NAMALWA (cell line): ENCODE measurements at regions not wholly inside any gene's neighbourhood (a gene's known extent, or its start where the extent isn't known, plus 50 kb on each side); places are given as distances from the start of the nearest gene placed in this dataset.
"Not testable (repeated sequence)": the region's sequence is repeated elsewhere in the genome, so short reads cannot be mapped to it uniquely, and the experiment has no call there.

Source experiments
- DNase-seq: peaks from one replicate; pipeline ENCODE4 v3.0.0-alpha.2; 2015; ENCODE audit warnings: low spot score

DNA sequence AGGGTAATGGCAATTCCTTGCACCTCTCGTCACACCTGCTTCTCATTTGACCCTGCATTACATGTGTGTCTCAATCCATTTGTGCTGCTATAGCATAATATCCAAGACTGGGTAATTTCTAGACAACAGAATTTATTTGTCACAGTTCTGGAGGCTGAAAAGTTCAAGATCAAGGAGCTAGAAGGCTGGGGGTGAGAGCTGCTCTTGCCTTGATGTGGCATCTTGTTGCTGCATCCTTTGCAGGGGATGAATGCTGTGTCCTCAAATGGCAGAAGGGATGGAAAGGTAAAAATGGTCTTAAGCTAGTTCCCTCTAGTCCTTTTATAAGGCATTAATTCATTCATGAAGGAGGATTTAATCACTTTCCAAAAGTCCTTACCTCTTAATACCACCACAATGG is 323.7 kb upstream of the RPS23 start:
- no peak for DNase-seq

GRCh38 chr5:82601077-82601476 is 322.9 kb upstream of the RPS23 start:
- DNase-seq = no peak

GRCh38 chr5:82599692-82600091 is 321.5 kb upstream of the RPS23 start:
- no peak for DNase-seq

GRCh38 chr5:82599030-82599429 is 320.9 kb upstream of the RPS23 start:
- no peak for DNase-seq

DNA sequence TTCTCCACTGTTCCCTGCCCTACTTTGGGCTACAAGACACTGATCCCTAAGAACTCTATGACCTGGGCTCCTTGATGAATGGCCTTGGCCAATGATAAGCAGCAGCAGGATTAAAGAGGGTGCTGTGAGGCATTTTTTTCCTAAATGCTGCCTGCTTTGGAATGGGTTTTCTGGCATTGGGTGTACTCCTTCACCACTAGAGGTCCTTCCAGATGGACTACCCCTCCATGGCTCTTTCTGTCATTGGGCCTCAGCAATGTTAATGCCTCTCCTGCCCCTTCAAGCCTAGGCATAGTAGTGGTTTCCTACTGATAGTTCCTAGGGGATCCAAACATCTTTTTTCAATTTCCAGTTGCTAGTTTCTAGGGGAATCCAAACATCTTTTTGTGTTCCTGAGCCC is 319.3 kb upstream of the RPS23 start:
- DNase-seq = peak; percentile 17

- no peak for DNase-seq
Observed at GRCh38 chr5:82596451-82596850, 318.3 kb upstream of the RPS23 start.

DNA sequence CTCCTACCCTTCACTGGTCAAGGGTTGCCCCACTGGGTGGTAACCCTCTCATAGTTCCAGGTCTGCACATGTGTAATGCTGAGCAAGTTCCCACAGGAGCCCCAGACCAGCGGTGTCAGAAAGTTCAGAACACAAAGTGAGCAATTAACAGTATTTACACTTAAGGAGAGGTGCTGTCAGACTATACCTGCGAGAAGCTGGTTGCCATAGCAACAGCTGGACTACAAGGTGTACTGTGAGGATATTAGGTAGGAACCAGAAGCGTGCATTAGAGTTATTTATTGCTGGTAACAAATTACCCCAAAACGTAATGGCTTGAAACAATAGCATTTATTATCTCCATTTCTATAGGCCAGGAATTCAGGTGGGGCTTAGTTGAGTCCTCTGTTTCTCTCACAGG is 317.0 kb upstream of the RPS23 start:
- no peak for DNase-seq

DNA sequence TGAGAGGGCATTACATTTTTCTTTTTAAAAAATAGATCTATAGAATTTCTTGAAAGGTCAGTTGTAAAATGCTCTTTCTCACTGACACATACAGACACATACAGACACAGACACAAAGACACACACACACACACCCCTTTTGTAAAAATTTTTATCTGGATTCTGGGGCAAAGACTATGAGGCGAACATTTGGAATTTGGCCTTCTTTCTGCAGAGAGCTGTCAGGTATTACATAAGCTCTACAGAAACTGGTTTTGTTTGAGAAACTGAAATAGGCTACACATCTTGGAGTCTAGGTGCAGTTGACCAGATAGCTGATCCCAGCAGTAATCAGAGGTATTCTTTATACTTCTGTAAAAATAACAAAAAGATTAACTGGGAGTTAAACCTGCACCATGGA is 315.9 kb upstream of the RPS23 start:
- DNase-seq = no peak

GRCh38 chr5:82593481-82593880 is 315.3 kb upstream of the RPS23 start:
- DNase-seq = no peak

- no peak for DNase-seq
Observed at GRCh38 chr5:82591021-82591515, 312.9 kb upstream of the RPS23 start.

DNA sequence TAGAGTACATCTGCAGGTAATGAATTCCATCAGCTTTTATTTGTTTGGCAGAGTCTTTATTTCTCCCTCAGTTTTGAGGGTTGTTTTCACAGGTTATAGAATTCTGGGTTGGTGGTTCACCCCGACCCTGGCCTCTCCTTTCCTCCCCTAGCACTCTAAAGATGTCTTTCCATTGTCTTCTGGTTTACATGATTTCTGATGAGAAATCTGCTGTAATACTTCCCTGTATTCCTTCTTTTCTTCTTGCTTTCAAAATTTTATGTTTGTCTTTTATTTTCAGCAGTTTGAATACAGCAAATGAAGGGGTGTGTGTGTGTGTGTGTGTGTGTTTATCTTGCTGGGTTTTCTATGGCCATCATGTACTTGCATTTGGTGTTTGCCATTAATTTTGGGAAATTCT is 312.0 kb upstream of the RPS23 start:
- DNase-seq = no peak

DNA sequence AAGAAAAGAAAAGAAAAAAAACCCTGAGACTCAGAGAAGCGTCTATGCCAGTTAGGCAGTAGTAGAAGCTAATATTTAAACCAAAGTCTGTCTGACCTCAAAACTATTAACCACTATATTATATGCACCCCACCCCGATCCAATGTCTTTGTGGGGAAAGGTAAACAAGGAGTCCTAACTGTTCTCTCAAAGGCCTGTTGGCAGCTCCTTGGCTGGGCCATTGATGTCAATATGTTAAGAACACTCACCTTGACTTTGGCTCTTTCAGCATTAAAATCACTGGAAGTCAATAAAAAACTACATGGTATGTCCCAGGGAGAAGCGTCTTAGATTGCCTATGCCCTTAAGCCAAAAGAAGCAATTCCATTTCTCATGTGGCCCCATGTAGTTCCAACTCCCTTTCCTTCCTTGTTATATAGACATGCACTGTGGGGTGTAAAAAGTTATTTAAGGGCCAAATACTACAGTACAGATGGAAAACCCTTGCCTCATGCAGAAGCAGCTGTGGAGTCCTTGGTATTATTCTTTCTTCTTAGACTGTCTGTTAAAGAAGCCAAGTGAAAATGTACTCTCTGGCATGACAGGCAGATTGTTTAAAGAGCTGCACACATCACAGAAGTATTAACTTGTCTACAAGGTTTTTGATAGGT is 308.6 kb upstream of the RPS23 start:
- no peak for DNase-seq

GRCh38 chr5:82586181-82586580 is 308.0 kb upstream of the RPS23 start:
- no peak for DNase-seq

GRCh38 chr5:82584631-82585030 is 306.5 kb upstream of the RPS23 start:
- DNase-seq = no peak

DNA sequence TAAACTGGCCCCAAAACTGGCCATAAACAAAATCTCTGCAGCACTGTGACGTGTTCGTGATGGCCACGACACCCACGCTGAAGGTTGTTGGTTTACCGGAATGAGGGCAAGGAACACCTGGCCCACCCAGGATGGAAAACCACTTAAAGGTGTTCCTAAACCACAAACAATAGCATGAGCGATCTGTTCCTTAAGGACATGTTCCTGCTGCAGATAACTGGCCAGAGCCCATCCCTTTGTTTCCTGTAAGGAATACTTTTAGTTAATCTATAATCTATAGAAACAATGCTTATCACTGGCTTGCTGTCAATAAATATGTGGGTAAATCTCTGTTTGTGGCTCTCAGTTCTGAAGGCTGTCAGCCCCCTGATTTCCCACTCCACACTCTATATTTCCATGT is 305.2 kb upstream of the RPS23 start:
- not testable (repeated sequence) for DNase-seq

DNA sequence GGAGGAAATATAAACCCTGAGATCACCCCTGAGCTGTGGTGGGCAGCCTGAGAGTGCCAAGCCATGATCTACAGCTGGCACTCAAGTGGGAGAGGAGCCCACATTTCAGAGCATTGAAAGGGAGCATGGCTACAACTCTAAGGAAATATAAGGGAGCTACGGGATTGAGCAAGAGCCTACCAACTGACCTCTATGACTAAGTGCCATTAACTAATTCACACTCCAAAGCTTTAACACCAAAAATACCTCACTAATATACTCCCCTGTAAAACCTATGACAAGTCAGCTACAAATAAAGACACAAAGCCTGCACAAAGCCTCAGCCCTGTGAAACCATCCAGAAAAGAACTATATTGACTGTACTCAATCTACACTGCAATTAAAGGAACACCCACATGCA is 286.8 kb upstream of the RPS23 start:
- no peak for DNase-seq

- no peak for DNase-seq
Observed at GRCh38 chr5:82563745-82564144, 285.6 kb upstream of the RPS23 start.

DNA sequence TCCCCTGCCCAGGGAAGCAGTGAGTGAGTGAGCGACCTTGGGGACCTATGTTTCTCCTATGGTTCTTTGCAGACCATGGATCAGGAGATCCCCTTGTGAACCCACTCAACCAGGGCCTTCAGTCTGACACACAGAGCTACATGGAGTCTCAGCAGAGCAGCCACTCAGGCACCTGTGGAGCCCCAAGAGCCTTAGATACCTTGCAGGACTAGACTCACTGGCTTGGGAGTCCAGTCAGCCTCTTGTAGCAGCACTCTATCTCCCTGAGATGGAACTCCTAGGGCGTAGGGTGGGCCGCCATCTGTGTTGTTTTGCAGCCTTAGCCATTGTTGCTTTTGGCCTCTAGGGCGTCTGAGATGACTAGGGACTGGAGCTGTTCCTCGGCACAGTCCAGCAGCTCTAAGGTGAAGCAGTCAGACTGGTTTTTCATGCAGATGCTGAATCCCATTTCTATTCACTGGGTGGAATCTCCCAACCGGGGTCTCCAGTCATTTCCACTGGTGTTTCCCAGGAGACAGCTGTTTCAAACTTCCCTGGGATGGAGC is 284.6 kb upstream of the RPS23 start:
- no peak for DNase-seq

DNA sequence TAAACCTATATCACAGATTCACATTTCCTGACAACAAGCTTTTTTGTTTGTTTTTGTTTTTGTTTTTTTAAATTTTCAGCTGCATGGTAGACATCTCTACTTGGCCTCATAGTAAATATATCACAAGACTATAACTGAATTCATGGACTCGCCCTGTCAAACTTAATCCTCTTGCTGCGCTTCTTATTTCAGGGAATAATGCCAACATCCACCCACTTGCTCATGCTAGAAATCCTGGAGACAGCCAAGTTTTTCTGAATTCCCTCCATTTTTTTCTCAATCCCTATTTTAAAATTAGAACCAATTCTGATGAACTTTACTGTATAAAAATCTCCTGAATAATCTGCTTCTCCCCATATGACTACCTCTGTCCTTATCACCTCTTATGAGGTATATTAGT is 283.6 kb upstream of the RPS23 start:
- DNase-seq = no peak

DNA sequence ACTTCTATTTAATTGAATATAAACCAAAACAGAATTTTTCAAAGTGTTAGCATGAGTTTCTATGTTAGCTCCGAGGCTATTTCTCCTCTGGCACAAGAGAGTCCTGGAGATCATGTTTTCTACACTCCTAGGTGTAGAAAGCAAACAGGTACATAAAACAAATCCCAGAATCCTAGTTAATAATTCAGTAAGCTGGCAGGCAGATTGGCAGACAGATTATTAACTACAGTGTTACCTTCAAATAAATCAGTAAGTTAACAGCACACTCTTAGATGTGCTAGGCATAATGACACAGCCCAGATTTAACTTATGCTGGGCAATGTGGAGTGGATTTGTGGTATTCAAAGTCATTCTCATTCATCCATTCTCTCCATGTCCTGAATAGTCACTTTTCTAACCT is 282.8 kb upstream of the RPS23 start:
- DNase-seq = no peak

DNA sequence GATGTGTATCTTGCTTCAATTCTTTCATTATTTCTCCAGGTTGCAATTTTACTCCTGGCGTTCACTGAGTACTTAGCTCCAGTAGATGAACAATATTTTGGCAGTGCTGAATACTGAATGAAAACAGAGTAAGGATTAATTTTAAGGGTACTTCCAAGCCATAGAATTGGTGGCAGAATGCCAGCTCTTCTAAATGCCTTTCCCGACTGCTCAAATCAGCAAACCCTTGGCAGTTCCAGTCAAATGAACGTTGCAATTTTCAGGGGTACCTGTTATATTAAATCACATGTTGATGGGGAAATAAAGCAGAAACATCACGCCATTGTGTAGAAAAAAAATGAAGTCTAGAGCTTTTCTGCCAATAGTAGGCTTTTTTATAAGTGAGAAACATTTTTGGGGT is 282.4 kb upstream of the RPS23 start:
- no peak for DNase-seq

DNA sequence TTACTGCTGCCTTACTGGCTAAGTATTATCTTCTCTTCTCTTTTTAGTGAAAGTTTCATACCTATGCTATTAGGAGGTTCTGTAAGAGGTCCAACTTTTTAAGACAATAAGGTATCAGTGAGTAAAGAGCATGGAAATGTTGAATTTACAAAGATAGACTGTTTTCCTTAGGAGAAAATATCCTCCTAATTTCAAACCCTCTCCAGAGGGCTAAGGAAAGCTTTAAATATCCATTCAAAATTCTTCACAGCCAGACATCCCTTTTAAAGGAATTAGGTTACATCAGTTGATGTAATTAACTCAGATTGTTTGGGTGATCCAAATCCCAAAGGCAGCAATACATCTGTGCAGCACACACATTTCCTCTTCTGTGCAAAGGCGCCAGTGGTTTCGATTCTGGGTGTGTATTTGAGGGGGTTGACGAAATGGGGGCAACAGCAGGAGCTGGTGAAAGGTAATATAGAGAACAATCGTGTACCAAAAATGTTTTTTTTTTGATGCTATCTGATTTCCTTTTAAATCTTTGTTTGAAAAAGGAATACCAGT is 273.8 kb upstream of the RPS23 start:
- no peak for DNase-seq

GRCh38 chr5:82551192-82551591 is 273.0 kb upstream of the RPS23 start:
- no peak for DNase-seq

DNA sequence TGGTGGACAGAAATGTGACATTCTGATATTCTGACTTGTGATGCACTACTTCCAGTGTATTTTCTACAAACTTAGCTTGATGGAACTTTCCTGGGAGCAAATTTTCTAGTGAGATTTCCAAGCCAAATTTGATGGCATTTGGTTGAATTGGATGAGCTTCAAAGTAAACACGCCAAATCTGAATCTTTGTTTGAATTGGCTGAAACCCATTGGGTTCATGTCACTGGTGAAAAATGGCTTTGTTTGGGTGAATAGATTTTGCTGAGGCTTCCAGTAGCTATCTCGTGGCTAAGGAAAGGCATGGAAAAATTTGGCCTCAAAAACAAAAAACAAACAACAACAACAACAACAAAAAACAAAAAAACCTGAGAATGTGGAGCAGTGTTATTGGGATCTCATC is 271.1 kb upstream of the RPS23 start:
- DNase-seq = no peak
